Panc1 (cell line): ENCODE measurements at regions not wholly inside any gene's neighbourhood (a gene's known extent, or its start where the extent isn't known, plus 50 kb on each side); places are given as distances from the start of the nearest gene placed in this dataset.

Experiments
- ATAC-seq: fragments of 200-7000 bp; cut with Tn5 transposase; 2 replicates; pipeline ENCODE4 v1.9.1; 2020; ENCODE audit warnings: mild to moderate bottlenecking, moderate library complexity
- BruUV-seq: library from RNA; stranded (reverse); fragments of 400-500 nt; replicated peaks from 2 replicates; lab custom pipeline; 2021; lab: Mats Ljungman, UMichigan
- CTCF ChIA-PET: fragments of 300-600 bp; sonication (Branson Sonifier 250); formaldehyde crosslinking; loops from one replicate; lab custom pipeline; 2022; ENCODE audit warnings: antibody characterized with exemption; lab: Charles Lee
- POLR2A ChIA-PET: fragments of 300-600 bp; sonication (Branson Sonifier 250); formaldehyde crosslinking; loops from one replicate; lab custom pipeline; 2022; ENCODE audit warnings: antibody characterized with exemption; lab: Charles Lee
- DNase-seq: peaks from one replicate; pipeline ENCODE4 v3.0.0-alpha.2; 2010; ENCODE audit warnings: low read depth, low spot score
- H3K27ac ChIP-seq: 2 replicates; pipeline ENCODE4 v1.5.1; 2011; ENCODE audit warnings: mild to moderate bottlenecking, low read length, inconsistent platforms
- H3K27me3 ChIP-seq: fragments of 200-500 bp; sonication (Bioruptor generic); 2 replicates; pipeline ENCODE4 v1.6.0; 2014; ENCODE audit warnings: low read length, inconsistent platforms; ENCODE audit not compliant: control insufficient read depth, insufficient read depth
- H3K36me3 ChIP-seq: fragments of 200-500 bp; sonication (Bioruptor generic); 2 replicates; pipeline ENCODE4 v1.5.1; 2014; ENCODE audit warnings: inconsistent platforms, mild to moderate bottlenecking, low read length, moderate library complexity; ENCODE audit not compliant: control insufficient read depth, insufficient read depth
- H3K4me1 ChIP-seq: 2 replicates; pipeline ENCODE4 v1.5.1; 2011; ENCODE audit warnings: inconsistent platforms, mild to moderate bottlenecking, low read length, moderate library complexity; ENCODE audit not compliant: control insufficient read depth, insufficient read depth
- H3K4me3 ChIP-seq, 2 experiments: 2 replicates each; pipeline ENCODE4 v1.5.1; 2011 to 2012; ENCODE audit warnings: low read depth in 2 of 2, low read length in 2 of 2, mild to moderate bottlenecking in 2 of 2, inconsistent platforms in 1 of 2, moderate library complexity in 1 of 2
- H3K9me3 ChIP-seq: fragments of 200-500 bp; sonication (Bioruptor generic); 2 replicates; pipeline ENCODE4 v1.5.1; 2014; ENCODE audit warnings: low read depth, mild to moderate bottlenecking, inconsistent platforms, low read length, moderate library complexity; ENCODE audit not compliant: control insufficient read depth, insufficient read depth
- CTCF ChIP-seq: fragments of 450-650 bp; IDR thresholded peaks from 2 replicates; pipeline ENCODE4 v1.5.1; 2017; ENCODE audit warnings: mild to moderate bottlenecking
- POLR2AphosphoS5 ChIP-seq: IDR thresholded peaks from 2 replicates; pipeline ENCODE4 v1.6.1; 2012; ENCODE audit warnings: mild to moderate bottlenecking, low read depth, low read length, moderate library complexity
- REST ChIP-seq, 2 experiments: IDR thresholded peaks; 2 replicates each; pipeline ENCODE4 v1.6.1; 2011 to 2012; ENCODE audit warnings: low read depth in 2 of 2, control low read depth in 1 of 2, low read length in 1 of 2, mild to moderate bottlenecking in 1 of 2, moderate library complexity in 1 of 2; ENCODE audit not compliant: insufficient read depth in 1 of 2
- SIN3A ChIP-seq: IDR thresholded peaks from 2 replicates; pipeline ENCODE4 v1.6.1; 2012; ENCODE audit warnings: low read depth, mild to moderate bottlenecking, low read length, moderate library complexity, borderline replicate concordance; ENCODE audit not compliant: insufficient read depth
- TCF7L2 ChIP-seq: IDR thresholded peaks from 2 replicates; pipeline ENCODE4 v1.6.1; 2011; ENCODE audit warnings: mild to moderate bottlenecking, low read depth, low read length, inconsistent platforms
- in situ Hi-C: cut with HindIII; loops from 2 replicates; pipeline ENCODE4 v1.10.0; 2016; ENCODE audit warnings: low sequenced_read_pairs, low pct_unique_long_range_greater_than_20kb
- intact Hi-C: fragments of 100-400 bp; cut with micrococcal nuclease; formaldehyde crosslinking; loops from one replicate; pipeline ENCODE4 v1.10.0; 2022; ENCODE audit not compliant: unreplicated experiment

GRCh38 chr6:66396549-66396948 lies 689.5 kb upstream of the EYS start:
- Histone ChIP-seq H3K4me1 (no peaks in the 10 kb centered on the region), H3K27me3 (no peaks in the 10 kb centered on the region), H3K36me3 (no peaks in the 10 kb centered on the region), H3K27ac (no peak overlapping the region), H3K4me3 (no peak overlapping the region), H3K9me3 (no peaks in the 10 kb centered on the region)
- ATAC-seq (no peak), DNase-seq (no peak)
- BruUV-seq: no TSS peak
- intact Hi-C loops: no loop called here
- ChIA-PET POLR2A (no interaction called here), CTCF (no interaction called here)
- TF ChIP-seq TCF7L2: no peak
- no peak for TF ChIP-seq CTCF
- no peak for TF ChIP-seq SIN3A
- TF ChIP-seq REST (IDR thresholded peaks at IDR 0.05; ENCODE audit: insufficient read depth in 1 of 2, low read depth in 2 of 2, low read length in 1 of 2): no peak
- no peak for TF ChIP-seq POLR2AphosphoS5
- in situ Hi-C loops: no loop called here

- intact Hi-C loops: no loop called here
- no peak for DNase-seq
- no peak for ATAC-seq
- in situ Hi-C loops: no loop called here
- Histone ChIP-seq H3K27me3 (no peaks in the 10 kb centered on the region), H3K9me3 (no peaks in the 10 kb centered on the region), H3K4me3 (no peak overlapping the region), H3K36me3 (no peaks in the 10 kb centered on the region), H3K4me1 (no peaks in the 10 kb centered on the region), H3K27ac (no peak overlapping the region)
- TF ChIP-seq POLR2AphosphoS5 (no peak), REST (IDR thresholded peaks at IDR 0.05; ENCODE audit: insufficient read depth in 1 of 2, low read depth in 2 of 2, low read length in 1 of 2) (no peak), SIN3A (no peak), CTCF (no peak), TCF7L2 (no peak)
- no TSS peak for BruUV-seq
- ChIA-PET CTCF (no interaction called here), POLR2A (no interaction called here)
These were observed 689.1 kb upstream of the EYS start for GRCh38 chr6:66396145-66396544.
